Body of pancreas (tissue), 4 donors: ENCODE measurements at regions not wholly inside any gene's neighbourhood (a gene's known extent, or its start where the extent isn't known, plus 50 kb on each side); places are given as distances from the start of the nearest gene placed in this dataset.

Experiments used
- ATAC-seq: fragments of 150-250 bp; one replicate; pipeline ENCODE4 v1.9.1; 2016
- DNase-seq, 4 donors: peaks; one replicate each; pipeline ENCODE4 v3.0.0-alpha.2; 2019
- H3K27ac ChIP-seq, 4 donors: fragments of 200-600 bp; sonication (generic); 1 replicate in 3 of 4; 2 replicates in 1 of 4; pipeline versions ENCODE4 v1.5.1 to v1.6.1; 2016 to 2019; ENCODE audit warnings: mild to moderate bottlenecking in 1 of 4, mixed read lengths in 1 of 4, moderate library complexity in 1 of 4
- H3K27me3 ChIP-seq, 2 donors: fragments of 200-600 bp; sonication (generic); one replicate each; pipeline ENCODE4 v1.6.0; 2016; ENCODE audit warnings: mild to moderate bottlenecking in 1 of 2
- H3K36me3 ChIP-seq, 2 donors: fragments of 200-600 bp; sonication (generic); replicated peaks in 1 of 2; 2 replicates each; pipeline ENCODE4 v1.5.1; 2016; ENCODE audit warnings: low read depth in 2 of 2; ENCODE audit not compliant: insufficient read depth in 1 of 2
- H3K4me1 ChIP-seq: fragments of 200-600 bp; sonication (generic); one replicate; pipeline ENCODE4 v1.6.0; 2016
- H3K4me3 ChIP-seq, 2 donors: fragments of 200-600 bp; sonication (generic); 1 replicate in 1 of 2; 2 replicates in 1 of 2; pipeline ENCODE4 v1.5.1; 2016 to 2019
- H3K9me3 ChIP-seq, 3 donors: fragments of 200-600 bp; sonication (generic); 1 replicate in 2 of 3; 2 replicates in 1 of 3; pipeline ENCODE4 v1.5.1; 2016
- POLR2A ChIP-seq, 3 donors: fragments of 450-650 bp; IDR thresholded peaks; one replicate each; pipeline ENCODE4 v1.6.1; 2016; ENCODE audit warnings: antibody characterized with exemption in 3 of 3, mild to moderate bottlenecking in 2 of 3
- WGBS, 2 donors: methylation state at CpG; one replicate each; pipeline ENCODE4 v1.1.5; 2017; 5-methylcytosine and 5-hydroxymethylcytosine counted together
- intact Hi-C: fragments of 100-400 bp; cut with DNase I; formaldehyde crosslinking; loops from one replicate; pipeline ENCODE4 v1.15.1; 2023
- TF ChIP-seq, protein P1 (sequence below), 7 experiments: fragments of 450-650 bp in 4 of 7; fragments of 200-600 bp in 3 of 7; sonication (generic) in 3 of 7; IDR thresholded peaks; one replicate each; pipeline ENCODE4 v1.5.1; 2016 to 2019; ENCODE audit warnings: antibody characterized with exemption in 7 of 7

DNA sequence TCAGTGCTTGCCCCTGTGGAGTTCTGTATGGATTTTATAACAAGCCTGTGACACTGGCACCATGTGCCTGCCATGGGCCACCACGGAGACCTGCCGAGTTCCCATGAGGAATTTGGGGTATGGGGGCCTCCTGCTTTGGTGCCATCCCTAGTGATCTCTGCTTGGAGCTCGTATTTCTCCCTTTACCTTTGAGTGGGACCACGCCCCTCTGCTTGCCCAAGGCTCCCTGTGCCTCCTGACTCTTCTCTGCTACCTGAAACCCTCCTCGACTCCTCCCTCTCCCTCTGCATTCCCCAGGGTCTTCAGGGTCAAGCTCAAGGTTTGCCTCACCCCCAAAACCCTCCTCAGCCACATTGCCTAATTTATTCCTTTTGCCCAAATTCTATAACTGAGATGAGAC lies 225.0 kb downstream of the BUB3 start:
- Histone ChIP-seq H3K9me3 (no peaks in the 10 kb centered on the region), H3K4me1 (peaks cover 16% of the 10 kb centered on the region), H3K27me3 (no peaks in the 10 kb centered on the region), H3K36me3 (no peaks in the 10 kb centered on the region), H3K27ac (no peak overlapping the region), H3K4me3 (no peak overlapping the region)
- DNase-seq (no peak), ATAC-seq (no peak)
- TF ChIP-seq, protein P1, sequence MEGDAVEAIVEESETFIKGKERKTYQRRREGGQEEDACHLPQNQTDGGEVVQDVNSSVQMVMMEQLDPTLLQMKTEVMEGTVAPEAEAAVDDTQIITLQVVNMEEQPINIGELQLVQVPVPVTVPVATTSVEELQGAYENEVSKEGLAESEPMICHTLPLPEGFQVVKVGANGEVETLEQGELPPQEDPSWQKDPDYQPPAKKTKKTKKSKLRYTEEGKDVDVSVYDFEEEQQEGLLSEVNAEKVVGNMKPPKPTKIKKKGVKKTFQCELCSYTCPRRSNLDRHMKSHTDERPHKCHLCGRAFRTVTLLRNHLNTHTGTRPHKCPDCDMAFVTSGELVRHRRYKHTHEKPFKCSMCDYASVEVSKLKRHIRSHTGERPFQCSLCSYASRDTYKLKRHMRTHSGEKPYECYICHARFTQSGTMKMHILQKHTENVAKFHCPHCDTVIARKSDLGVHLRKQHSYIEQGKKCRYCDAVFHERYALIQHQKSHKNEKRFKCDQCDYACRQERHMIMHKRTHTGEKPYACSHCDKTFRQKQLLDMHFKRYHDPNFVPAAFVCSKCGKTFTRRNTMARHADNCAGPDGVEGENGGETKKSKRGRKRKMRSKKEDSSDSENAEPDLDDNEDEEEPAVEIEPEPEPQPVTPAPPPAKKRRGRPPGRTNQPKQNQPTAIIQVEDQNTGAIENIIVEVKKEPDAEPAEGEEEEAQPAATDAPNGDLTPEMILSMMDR (IDR thresholded peaks at IDR 0.05) = no peak
- no peak for TF ChIP-seq POLR2A (IDR thresholded peaks at IDR 0.05)
- 43 to 79% methylated on average over 5 of the region's 5 CpGs for WGBS, 2 donors
- intact Hi-C loops = no loop called here

DNA sequence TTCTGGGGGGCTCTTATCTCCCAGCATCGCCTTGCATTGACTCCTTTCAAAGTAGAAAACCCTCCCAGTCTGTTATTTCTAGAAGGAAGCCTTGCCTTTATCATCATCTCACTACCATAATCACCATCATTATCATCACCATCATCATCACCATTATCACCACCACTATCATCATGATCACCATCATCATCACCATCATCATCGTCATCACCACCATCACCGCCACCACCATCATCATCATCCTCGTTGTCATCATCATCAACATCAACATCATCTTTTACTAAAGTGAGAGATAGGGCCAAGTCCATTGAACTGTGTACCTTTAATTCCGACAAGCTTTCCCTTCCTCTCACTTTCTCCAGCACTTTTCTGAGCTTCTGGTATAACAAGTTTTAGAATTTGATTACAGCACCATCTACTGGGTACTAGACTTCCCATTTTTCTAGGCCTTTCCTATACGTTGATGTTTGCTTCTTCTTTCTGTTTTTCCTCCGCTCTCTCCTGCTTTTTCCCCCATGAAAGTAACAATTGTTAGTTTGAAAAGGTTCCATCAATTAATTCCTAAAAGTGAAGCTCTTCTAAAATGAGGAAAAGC lies 226.4 kb downstream of the BUB3 start:
- Histone ChIP-seq H3K9me3 (peaks cover 0 to 2% (median 0%) of the 10 kb centered on the region in 3 donors), H3K4me1 (peaks cover 16% of the 10 kb centered on the region), H3K4me3 (no peak overlapping the region), H3K27ac (no peak overlapping the region), H3K27me3 (no peaks in the 10 kb centered on the region), H3K36me3 (no peaks in the 10 kb centered on the region)
- DNase-seq (no peak), ATAC-seq (no peak)
- no peak for TF ChIP-seq POLR2A (IDR thresholded peaks at IDR 0.05)
- TF ChIP-seq, protein P1 (IDR thresholded peaks at IDR 0.05) = peak in 4 of 7 experiments; percentile 9 to 35 (median 30)
- intact Hi-C loops = no loop called here
- 59 to 60% methylated on average over 7 of the region's 7 CpGs for WGBS, 2 donors

DNA sequence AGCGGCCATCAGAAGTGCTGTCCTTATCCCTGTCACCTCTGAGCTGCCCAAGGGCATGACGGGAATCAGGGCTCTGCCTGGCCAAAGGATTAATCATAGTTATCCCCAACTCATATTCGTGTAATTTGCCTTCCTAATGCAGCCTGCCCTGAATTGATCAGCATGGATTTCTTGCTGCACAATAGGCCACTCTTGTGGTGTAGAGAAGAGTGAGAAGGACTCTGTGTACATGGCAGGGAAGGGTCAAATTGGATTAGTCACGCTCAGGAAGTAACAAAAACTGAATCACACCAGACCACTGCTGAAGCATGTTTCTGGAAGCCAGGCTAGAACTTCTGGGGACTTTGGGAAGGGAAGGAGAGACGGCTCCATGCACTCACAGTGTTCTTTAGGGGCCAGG lies 227.0 kb downstream of the BUB3 start:
- H3K4me3 ChIP-seq = no peak overlapping the region
- DNase-seq (no peak), ATAC-seq (no peak)
- intact Hi-C loops = no loop called here
- no peak overlapping the region for H3K27ac ChIP-seq
- no peaks in the 10 kb centered on the region for H3K36me3 ChIP-seq
- H3K4me1 ChIP-seq = peaks cover 16% of the 10 kb centered on the region
- no peak for TF ChIP-seq POLR2A (IDR thresholded peaks at IDR 0.05)
- TF ChIP-seq, protein P1 (IDR thresholded peaks at IDR 0.05) = no peak
- H3K9me3 ChIP-seq = peaks cover 0 to 6% (median 0%) of the 10 kb centered on the region in 3 donors
- WGBS, 2 donors = 52 to 54% methylated on average over 5 of the region's 5 CpGs
- no peaks in the 10 kb centered on the region for H3K27me3 ChIP-seq

DNA sequence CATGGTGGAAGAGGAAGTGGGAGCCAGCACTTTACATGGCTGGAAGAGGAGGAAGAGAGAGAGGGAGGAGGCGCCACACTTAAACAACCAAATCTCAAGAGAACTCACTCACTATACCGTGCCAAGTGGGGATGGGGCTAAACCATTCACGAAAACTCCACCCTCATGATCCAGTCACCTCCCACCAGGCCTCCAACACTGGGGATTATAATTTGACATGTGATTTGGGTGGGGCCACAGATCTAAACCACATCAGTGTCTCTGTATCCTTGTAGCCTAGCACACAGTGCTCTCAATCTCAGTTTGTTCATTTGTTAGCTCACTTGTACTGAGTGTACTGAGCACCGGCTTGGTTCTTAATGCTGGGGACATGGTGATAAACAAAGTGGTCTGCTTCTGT lies 228.3 kb downstream of the BUB3 start:
- intact Hi-C loops = no loop called here
- Histone ChIP-seq H3K27me3 (no peaks in the 10 kb centered on the region), H3K27ac (no peak overlapping the region), H3K9me3 (peaks cover 0 to 6% (median 0%) of the 10 kb centered on the region in 3 donors), H3K4me3 (no peak overlapping the region), H3K36me3 (no peaks in the 10 kb centered on the region), H3K4me1 (peaks cover 12% of the 10 kb centered on the region)
- DNase-seq (no peak), ATAC-seq (no peak)
- 72 to 92% methylated on average over 4 of the region's 4 CpGs for WGBS, 2 donors
- no peak for TF ChIP-seq POLR2A (IDR thresholded peaks at IDR 0.05)
- TF ChIP-seq, protein P1 (IDR thresholded peaks at IDR 0.05) = no peak

GRCh38 chr10:123385508-123386080 lies 231.4 kb downstream of the BUB3 start:
- Histone ChIP-seq H3K9me3 (peaks cover 0 to 13% (median 0%) of the 10 kb centered on the region in 3 donors), H3K36me3 (no peaks in the 10 kb centered on the region), H3K27ac (no peak overlapping the region), H3K4me1 (no peaks in the 10 kb centered on the region), H3K4me3 (no peak overlapping the region), H3K27me3 (no peaks in the 10 kb centered on the region)
- WGBS, 2 donors = 58 to 82% methylated on average over 2 of the region's 2 CpGs
- DNase-seq = no peak
- ATAC-seq = no peak
- intact Hi-C loops = no loop called here
- TF ChIP-seq, protein P1 (IDR thresholded peaks at IDR 0.05) = no peak
- no peak for TF ChIP-seq POLR2A (IDR thresholded peaks at IDR 0.05)
